ENCODE measurements at regions not wholly inside any gene's neighbourhood (a gene's known extent, or its start where the extent isn't known, plus 50 kb on each side); places are given as distances from the start of the nearest gene placed in this dataset.

DNA sequence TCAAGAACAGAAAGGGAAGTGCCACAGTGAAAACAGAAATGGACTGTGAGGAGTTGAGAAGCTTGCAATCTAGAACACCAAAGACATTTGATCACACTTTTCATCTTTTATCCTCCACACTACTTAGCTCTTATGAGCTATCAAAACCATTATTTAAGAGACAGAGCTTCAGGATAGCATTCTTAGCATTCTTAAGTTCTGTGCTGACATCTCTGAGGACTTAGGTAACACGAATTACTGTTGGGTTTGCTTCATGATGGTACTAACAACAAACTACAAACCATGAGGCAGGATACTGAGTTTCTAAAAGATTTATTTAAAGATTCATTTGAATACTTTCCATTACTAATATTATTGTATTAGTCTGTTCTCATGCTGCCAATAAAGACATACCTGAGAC is 1038.6 kb downstream of the TUSC7 start:
- H3K36me3 ChIP-seq, result no peaks in the 10 kb centered on the region
- intact Hi-C loops (cut with DNase I; ENCODE audit: low total_unique reads), result no loop called here

DNA sequence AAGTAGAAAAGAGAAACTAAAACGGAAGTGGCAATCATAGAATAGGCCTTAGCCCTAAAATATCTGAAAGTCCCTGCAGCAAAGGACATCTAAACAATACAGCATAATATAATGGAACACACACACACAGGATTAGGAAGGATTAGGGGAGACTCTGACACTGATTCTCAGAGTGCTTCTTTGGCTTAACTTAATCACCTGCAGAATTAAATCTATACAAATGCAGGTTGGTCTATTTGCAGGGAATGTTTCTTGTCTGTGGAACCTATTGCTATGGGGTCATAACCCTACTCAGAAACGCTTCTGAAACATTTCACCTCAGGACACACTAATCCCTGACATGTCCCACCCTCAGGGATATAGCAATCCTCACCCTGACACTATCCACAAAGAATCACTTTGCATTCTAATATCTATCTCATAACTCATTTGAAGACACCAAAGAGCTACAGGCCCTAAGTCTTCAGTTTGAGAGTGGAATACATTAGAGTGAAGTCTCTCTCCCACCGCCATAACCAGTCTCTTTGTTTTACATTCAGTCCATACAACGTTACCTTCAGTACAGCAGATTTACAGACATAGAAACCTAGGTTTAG is 1041.2 kb downstream of the TUSC7 start:
- H3K27ac ChIP-seq, result no peak overlapping the region
- H3K27me3 ChIP-seq (replicated peaks in 1 of 7), result no peaks in the 10 kb centered on the region
- H3K4me1 ChIP-seq, result no peaks in the 10 kb centered on the region
- DNase-seq, result no peak
- no peak overlapping the region for H3K4me3 ChIP-seq
- H3K9me3 ChIP-seq, result no peaks in the 10 kb centered on the region
- 67 to 88% (median 76%) methylated on average over 4 of the region's 4 CpGs for WGBS, 5 donors
- TF ChIP-seq POLR2AphosphoS5 (IDR thresholded peaks at IDR 0.05) (no peak), POLR2A (IDR thresholded peaks at IDR 0.05) (no peak)
- TF ChIP-seq, protein P1, sequence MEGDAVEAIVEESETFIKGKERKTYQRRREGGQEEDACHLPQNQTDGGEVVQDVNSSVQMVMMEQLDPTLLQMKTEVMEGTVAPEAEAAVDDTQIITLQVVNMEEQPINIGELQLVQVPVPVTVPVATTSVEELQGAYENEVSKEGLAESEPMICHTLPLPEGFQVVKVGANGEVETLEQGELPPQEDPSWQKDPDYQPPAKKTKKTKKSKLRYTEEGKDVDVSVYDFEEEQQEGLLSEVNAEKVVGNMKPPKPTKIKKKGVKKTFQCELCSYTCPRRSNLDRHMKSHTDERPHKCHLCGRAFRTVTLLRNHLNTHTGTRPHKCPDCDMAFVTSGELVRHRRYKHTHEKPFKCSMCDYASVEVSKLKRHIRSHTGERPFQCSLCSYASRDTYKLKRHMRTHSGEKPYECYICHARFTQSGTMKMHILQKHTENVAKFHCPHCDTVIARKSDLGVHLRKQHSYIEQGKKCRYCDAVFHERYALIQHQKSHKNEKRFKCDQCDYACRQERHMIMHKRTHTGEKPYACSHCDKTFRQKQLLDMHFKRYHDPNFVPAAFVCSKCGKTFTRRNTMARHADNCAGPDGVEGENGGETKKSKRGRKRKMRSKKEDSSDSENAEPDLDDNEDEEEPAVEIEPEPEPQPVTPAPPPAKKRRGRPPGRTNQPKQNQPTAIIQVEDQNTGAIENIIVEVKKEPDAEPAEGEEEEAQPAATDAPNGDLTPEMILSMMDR (IDR thresholded peaks at IDR 0.05 in 8 of 11, conservative IDR thresholded peaks at IDR 0.05 in 3 of 11), result no peak
- intact Hi-C loops (cut with DNase I; ENCODE audit: low total_unique reads), result no loop called here
- H3K36me3 ChIP-seq, result no peaks in the 10 kb centered on the region

More for the DNA sequence above, 1038.6 kb downstream of the TUSC7 start:
- Histone ChIP-seq H3K9me3 (no peaks in the 10 kb centered on the region), H3K4me1 (no peaks in the 10 kb centered on the region), H3K27ac (no peak overlapping the region), H3K4me3 (no peak overlapping the region), H3K27me3 (replicated peaks in 1 of 7) (no peaks in the 10 kb centered on the region)
- TF ChIP-seq POLR2AphosphoS5 (IDR thresholded peaks at IDR 0.05) (no peak), POLR2A (IDR thresholded peaks at IDR 0.05) (no peak)
- TF ChIP-seq, protein P1 (IDR thresholded peaks at IDR 0.05 in 8 of 11, conservative IDR thresholded peaks at IDR 0.05 in 3 of 11), result no peak
- 50 to 79% (median 65%) methylated on average over 1 of the region's 1 CpG for WGBS, 5 donors
- DNase-seq, result no peak

DNA sequence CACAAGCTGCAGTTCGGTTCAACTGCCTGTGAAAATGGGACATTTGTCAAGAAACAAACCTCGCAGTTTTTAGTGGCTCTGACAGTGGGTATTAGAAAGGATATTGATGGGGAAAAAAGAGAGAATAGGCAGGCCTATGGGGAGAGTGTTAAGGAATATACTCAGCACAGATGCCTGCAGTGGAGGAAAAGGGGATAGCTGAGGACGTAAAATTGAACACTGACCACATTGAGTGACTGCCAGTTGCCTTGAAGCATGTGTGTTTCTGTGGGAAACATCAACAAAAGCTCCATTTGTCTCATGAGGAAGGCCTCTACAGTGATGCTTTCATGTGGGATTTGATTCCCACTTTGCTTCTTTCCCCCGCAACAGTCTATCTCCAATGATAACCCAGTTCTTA is 1042.1 kb downstream of the TUSC7 start:
- intact Hi-C loops (cut with DNase I; ENCODE audit: low total_unique reads), result no loop called here
- Histone ChIP-seq H3K4me1 (no peaks in the 10 kb centered on the region), H3K36me3 (no peaks in the 10 kb centered on the region), H3K4me3 (no peak overlapping the region), H3K27ac (no peak overlapping the region), H3K27me3 (replicated peaks in 1 of 7) (no peaks in the 10 kb centered on the region), H3K9me3 (no peaks in the 10 kb centered on the region)
- WGBS, 5 donors, result 84 to 96% (median 88%) methylated on average over 4 of the region's 4 CpGs
- no peak for TF ChIP-seq POLR2A (IDR thresholded peaks at IDR 0.05)
- no peak for TF ChIP-seq POLR2AphosphoS5 (IDR thresholded peaks at IDR 0.05)
- TF ChIP-seq, protein P1 (IDR thresholded peaks at IDR 0.05 in 8 of 11, conservative IDR thresholded peaks at IDR 0.05 in 3 of 11), result no peak
- DNase-seq, result no peak

DNA sequence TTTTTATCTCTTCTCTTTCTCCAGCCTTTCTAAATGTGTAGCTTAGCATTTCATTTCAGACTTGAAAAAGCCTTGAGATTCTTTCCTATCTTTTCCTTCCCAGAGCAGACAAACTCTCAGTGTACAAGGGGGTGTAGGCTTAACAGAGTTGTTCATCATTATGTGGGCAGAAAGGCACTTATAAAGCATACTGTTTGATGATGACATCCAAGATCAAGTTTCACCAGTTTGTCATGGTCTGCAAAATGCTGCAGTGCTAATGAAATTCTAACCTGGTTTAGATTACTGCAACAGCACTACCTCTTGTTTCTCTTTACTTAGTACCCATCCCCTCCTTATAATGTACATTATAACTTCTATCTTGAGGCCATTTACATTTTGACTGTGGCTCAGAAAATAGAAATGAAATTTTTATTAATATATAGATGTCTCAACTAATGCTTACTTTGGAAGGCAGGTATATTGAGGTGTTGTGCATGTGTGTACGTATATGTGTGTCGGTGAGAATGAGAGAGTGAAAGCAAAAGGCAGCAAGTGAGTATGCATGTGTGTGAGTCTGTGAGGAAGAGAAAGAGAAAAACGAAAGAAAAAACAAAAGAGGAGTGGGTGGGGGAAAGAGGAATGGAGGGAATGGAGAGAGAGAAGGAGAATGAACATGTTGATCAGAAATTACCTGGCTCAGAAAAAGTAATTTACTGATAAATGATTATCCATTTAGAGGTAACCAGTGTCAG is 1043.6 kb downstream of the TUSC7 start:
- Histone ChIP-seq H3K36me3 (no peaks in the 10 kb centered on the region), H3K4me1 (no peaks in the 10 kb centered on the region), H3K9me3 (no peaks in the 10 kb centered on the region), H3K27ac (no peak overlapping the region), H3K4me3 (no peak overlapping the region), H3K27me3 (replicated peaks in 1 of 7) (no peaks in the 10 kb centered on the region)
- no peak for TF ChIP-seq POLR2A (IDR thresholded peaks at IDR 0.05)
- TF ChIP-seq, protein P1 (IDR thresholded peaks at IDR 0.05 in 8 of 11, conservative IDR thresholded peaks at IDR 0.05 in 3 of 11), result no peak
- TF ChIP-seq POLR2AphosphoS5 (IDR thresholded peaks at IDR 0.05), result no peak
- DNase-seq, result no peak
- 80 to 93% (median 83%) methylated on average over 3 of the region's 3 CpGs for WGBS, 5 donors
- intact Hi-C loops (cut with DNase I; ENCODE audit: low total_unique reads), result no loop called here

Measured in spleen (tissue), 11 donors.